ENCODE measurements at regions not wholly inside any gene's neighbourhood (a gene's known extent, or its start where the extent isn't known, plus 50 kb on each side); places are given as distances from the start of the nearest gene placed in this dataset.
A peak's percentile ranks its signal among the peaks of the same experiment; 100 is the strongest.

- CTCF ChIA-PET, result interaction anchor here (0.6 to 4.6 kb wide), 5 partner anchors 9 to 1006 kb away, joined by 3 to 38 read pairs (median 4); no protein-coding TSS in a partner anchor
- Histone ChIP-seq H3K4me3 (ENCODE audit: low read depth, low read length) (no peak overlapping the region), H3K4me1 (ENCODE audit: control insufficient read depth, insufficient read depth, low read length) (peaks cover 7% of the 10 kb centered on the region; the same call in 1 of the 2 replicates), H3K27ac (ENCODE audit: extremely low read depth, low read depth, low read length) (no peak overlapping the region), H3K9me3 (ENCODE audit: control insufficient read depth, insufficient read depth, low read depth, low read length) (no peaks in the 10 kb centered on the region), H3K36me3 (ENCODE audit: control insufficient read depth in 2 of 2, insufficient read depth in 1 of 2, low read length in 2 of 2) (no peaks in the 10 kb centered on the region)
- POLR2A ChIA-PET, result no interaction called here
- TF ChIP-seq ZNF660 (tag by site-specific recombination; IDR thresholded peaks at IDR 0.05) (no peak), ZBTB6 (tag by site-specific recombination; IDR thresholded peaks at IDR 0.05) (0 out of 2 replicates have a peak, but pooled peaks have one; percentile 33)
Measured at GRCh38 chr9:13430368-13431221, 151.1 kb upstream of the MPDZ start.

- Histone ChIP-seq H3K9me3 (ENCODE audit: control insufficient read depth, insufficient read depth, low read depth, low read length) (no peaks in the 10 kb centered on the region), H3K4me3 (ENCODE audit: low read depth, low read length) (no peak overlapping the region), H3K36me3 (ENCODE audit: control insufficient read depth in 2 of 2, insufficient read depth in 1 of 2, low read length in 2 of 2) (no peaks in the 10 kb centered on the region), H3K27ac (ENCODE audit: extremely low read depth, low read depth, low read length) (no peak overlapping the region), H3K4me1 (ENCODE audit: control insufficient read depth, insufficient read depth, low read length) (peaks cover 7% of the 10 kb centered on the region; the same call in 1 of the 2 replicates)
- ChIA-PET POLR2A (no interaction called here), CTCF (interaction anchor here (0.6 to 4.6 kb wide), 11 partner anchors 10 to 1966 kb away, joined by 3 to 38 read pairs (median 4); no protein-coding TSS in a partner anchor)
- TF ChIP-seq ZNF664 (tag by site-specific recombination; IDR thresholded peaks at IDR 0.05) (no peak), ZNF10 (tag by site-specific recombination; IDR thresholded peaks at IDR 0.05) (no peak), KLF8 (tag by site-specific recombination; IDR thresholded peaks at IDR 0.05) (no peak), ZNF670 (tag by site-specific recombination; IDR thresholded peaks at IDR 0.05; ENCODE audit: low read depth) (no peak), ZNF148 (tag by site-specific recombination; IDR thresholded peaks at IDR 0.05; ENCODE audit: borderline replicate concordance) (no peak), ZBTB21 (tag by site-specific recombination; IDR thresholded peaks at IDR 0.05) (no peak), SCRT1 (tag by site-specific recombination; IDR thresholded peaks at IDR 0.05; ENCODE audit: borderline replicate concordance) (no peak), ZNF423 (tag by site-specific recombination; IDR thresholded peaks at IDR 0.05) (no peak), ZBTB6 (tag by site-specific recombination; IDR thresholded peaks at IDR 0.05) (no peak), ZNF560 (tag by site-specific recombination; IDR thresholded peaks at IDR 0.05; ENCODE audit: borderline replicate concordance) (no peak), ZNF335 (tag by site-specific recombination; conservative IDR thresholded peaks at IDR 0.05) (no peak), ZNF350 (tag by site-specific recombination; IDR thresholded peaks at IDR 0.05) (no peak)
Measured at GRCh38 chr9:13429301-13430190, 150.1 kb upstream of the MPDZ start.

- Histone ChIP-seq H3K27ac (ENCODE audit: extremely low read depth, low read depth, low read length) (no peak overlapping the region), H3K36me3 (ENCODE audit: control insufficient read depth in 2 of 2, insufficient read depth in 1 of 2, low read length in 2 of 2) (no peaks in the 10 kb centered on the region), H3K4me1 (ENCODE audit: control insufficient read depth, insufficient read depth, low read length) (peaks cover 7% of the 10 kb centered on the region; the same call in 1 of the 2 replicates), H3K4me3 (ENCODE audit: low read depth, low read length) (no peak overlapping the region), H3K9me3 (ENCODE audit: control insufficient read depth, insufficient read depth, low read depth, low read length) (no peaks in the 10 kb centered on the region)
- CTCF ChIA-PET, result interaction anchor here (0.6 to 4.6 kb wide), 25 partner anchors 10 to 1967 kb away, joined by 3 to 38 read pairs (median 4); no protein-coding TSS in a partner anchor
- POLR2A ChIA-PET, result no interaction called here
- TF ChIP-seq ZNF513 (tag by site-specific recombination; IDR thresholded peaks at IDR 0.05) (no peak), ZNF280D (tag by site-specific recombination; IDR thresholded peaks at IDR 0.05) (no peak), SP3 (tag by site-specific recombination; IDR thresholded peaks at IDR 0.05) (no peak), IKZF3 (tag by site-specific recombination; IDR thresholded peaks at IDR 0.05) (no peak), ZNF626 (tag by site-specific recombination; IDR thresholded peaks at IDR 0.05) (no peak), ZNF140 (tag by site-specific recombination; IDR thresholded peaks at IDR 0.05) (no peak)
Measured at GRCh38 chr9:13428766-13429165, 149.3 kb upstream of the MPDZ start.

Measured in HEK293 (cell line).